ENCODE measurements at regions not wholly inside any gene's neighbourhood (a gene's known extent, or its start where the extent isn't known, plus 50 kb on each side); places are given as distances from the start of the nearest gene placed in this dataset.

DNA sequence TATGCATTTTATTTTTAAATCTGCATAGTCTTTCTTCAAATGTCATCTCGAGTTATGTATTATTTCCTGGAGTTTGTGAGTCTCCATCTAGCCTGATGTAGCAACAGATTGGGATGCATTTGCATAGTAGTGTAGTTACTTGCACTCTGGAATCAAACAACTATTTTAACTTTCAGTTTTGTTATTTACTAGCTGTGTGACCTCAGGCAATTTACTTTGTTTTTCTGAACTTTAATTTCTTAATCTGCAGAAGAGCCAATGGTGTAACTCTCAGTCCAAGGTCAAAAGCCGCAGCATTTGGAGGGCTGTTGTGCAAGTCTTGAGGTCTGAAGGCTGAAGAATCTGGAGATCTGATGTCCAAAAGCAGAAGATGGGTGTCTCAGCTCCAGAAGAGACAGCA lies 175.8 kb upstream of the SORCS1 start:
- no peak for DNase-seq (ENCODE audit: low read depth, low spot score)
- in situ Hi-C loops (cut with HindIII; ENCODE audit: low pct_unique_long_range_greater_than_20kb, low sequenced_read_pairs): no loop called here

DNA sequence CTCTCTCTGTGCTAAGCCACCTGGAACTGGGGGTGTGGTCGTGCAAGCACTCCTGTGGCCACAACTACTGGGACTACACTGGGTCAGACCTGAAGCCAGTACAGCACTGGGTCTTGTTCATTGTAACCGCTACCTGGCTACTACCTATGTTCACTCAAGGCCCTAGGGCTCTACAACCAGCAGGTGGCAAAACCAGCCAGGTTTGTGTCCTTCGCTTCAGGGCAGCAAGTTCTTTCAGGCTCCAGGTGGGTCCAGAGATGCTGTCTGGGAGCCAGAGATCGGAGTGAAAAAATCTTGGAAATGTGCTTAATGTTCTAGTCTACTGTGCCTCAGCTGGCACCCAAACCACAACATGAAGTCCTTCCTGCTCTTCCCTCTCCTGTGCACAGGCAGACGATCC lies 171.6 kb upstream of the SORCS1 start:
- in situ Hi-C loops (cut with HindIII; ENCODE audit: low pct_unique_long_range_greater_than_20kb, low sequenced_read_pairs): no loop called here
- DNase-seq (ENCODE audit: low read depth, low spot score): no peak

DNA sequence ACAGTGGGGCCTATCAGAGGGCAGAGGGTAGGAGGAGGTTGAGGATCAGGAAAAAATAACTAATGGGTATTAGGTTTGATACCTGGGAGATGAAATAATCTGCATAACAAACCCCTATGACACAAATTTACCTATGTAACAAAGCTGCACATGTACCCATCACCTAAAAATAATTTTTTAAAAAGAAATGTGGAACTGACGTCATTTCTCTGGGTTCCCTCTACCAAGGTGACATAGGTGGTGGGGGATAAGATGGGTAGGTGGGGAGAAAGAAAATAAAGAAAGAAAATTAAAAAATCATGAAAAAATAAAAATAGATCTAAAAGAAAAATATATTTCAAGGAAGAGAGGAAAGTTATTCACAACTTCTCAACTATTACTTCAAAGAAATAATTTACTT lies 153.1 kb upstream of the SORCS1 start:
- in situ Hi-C loops (cut with HindIII; ENCODE audit: low pct_unique_long_range_greater_than_20kb, low sequenced_read_pairs): no loop called here
- no peak for DNase-seq (ENCODE audit: low read depth, low spot score)

DNA sequence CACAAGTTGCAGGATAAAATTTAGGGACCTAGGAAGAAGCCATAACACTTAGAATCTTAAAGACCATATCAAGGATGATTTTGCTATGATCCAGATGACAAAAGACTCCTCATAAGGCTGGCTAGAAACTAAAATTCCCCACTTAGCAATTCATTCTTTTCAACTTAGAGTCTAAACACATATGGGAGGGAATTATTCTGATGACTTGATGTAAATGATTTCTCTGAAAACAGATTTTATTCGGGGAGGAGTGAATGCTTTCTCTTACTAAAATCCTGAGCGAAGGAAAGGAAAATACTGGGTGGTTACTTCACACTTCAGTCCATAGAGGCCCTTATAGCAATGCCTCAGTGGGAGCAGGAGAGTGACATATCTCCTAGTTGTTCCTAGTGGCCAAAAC lies 138.7 kb upstream of the SORCS1 start:
- in situ Hi-C loops (cut with HindIII; ENCODE audit: low pct_unique_long_range_greater_than_20kb, low sequenced_read_pairs): no loop called here
- no peak for DNase-seq (ENCODE audit: low read depth, low spot score)

DNA sequence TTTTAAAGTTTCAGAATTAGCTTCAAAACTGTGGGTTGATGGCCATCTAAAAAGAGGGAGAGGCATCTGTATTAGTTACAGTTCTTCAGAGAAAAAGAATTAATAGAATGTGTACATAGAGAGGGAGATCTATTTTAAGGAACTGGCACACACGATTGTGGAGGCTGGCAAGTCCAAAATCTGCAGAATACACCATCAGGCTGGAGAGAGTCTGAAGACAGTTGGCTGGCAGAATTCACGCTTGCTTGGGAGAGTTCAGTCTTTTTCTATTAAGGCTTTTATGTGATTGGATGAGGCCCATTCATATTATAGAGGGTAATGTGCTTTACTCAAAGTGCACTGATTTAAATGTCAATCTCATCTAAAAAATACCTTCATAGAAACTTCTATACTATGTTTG lies 135.1 kb upstream of the SORCS1 start:
- in situ Hi-C loops (cut with HindIII; ENCODE audit: low pct_unique_long_range_greater_than_20kb, low sequenced_read_pairs): no loop called here
- no peak for DNase-seq (ENCODE audit: low read depth, low spot score)

DNA sequence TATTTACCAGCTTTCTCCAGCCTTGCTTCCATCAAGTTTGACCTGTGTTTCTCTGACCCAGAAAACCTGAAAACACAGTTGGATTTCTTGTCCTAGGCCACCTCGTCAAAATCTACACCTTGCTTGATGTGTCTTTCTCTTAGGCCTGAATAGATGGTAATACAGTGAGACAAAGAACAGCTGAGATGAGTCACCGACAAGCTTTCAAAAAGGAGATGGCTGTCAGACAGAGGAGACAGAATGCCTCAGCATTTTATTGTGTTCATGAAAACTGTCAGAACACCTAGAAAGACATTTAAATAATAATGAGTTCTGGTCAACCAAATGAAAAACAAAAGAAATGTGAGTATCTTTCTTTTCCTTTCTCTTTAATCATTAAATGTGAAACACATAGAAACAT lies 119.7 kb upstream of the SORCS1 start:
- no peak for DNase-seq (ENCODE audit: low read depth, low spot score)
- in situ Hi-C loops (cut with HindIII; ENCODE audit: low pct_unique_long_range_greater_than_20kb, low sequenced_read_pairs): no loop called here

DNA sequence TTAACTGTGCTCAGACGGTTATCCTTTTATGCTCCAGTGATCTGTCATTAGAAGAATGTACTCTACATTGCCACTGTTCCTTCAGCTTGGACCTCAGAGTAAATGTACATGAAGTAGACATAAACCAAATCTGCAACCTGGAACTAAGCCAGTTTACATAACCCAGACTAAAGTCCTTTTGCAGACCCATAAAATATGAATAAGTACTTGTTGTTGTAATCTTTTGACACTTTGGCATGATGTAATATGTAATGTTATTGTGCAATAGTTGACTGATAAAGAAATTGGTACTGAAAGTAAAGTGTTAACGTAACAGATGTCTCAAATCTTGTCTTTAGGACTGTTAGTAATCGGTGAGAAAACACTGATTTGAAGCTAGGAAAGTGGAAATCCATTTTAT lies 115.8 kb upstream of the SORCS1 start:
- in situ Hi-C loops (cut with HindIII; ENCODE audit: low pct_unique_long_range_greater_than_20kb, low sequenced_read_pairs): no loop called here
- no peak for DNase-seq (ENCODE audit: low read depth, low spot score)

DNA sequence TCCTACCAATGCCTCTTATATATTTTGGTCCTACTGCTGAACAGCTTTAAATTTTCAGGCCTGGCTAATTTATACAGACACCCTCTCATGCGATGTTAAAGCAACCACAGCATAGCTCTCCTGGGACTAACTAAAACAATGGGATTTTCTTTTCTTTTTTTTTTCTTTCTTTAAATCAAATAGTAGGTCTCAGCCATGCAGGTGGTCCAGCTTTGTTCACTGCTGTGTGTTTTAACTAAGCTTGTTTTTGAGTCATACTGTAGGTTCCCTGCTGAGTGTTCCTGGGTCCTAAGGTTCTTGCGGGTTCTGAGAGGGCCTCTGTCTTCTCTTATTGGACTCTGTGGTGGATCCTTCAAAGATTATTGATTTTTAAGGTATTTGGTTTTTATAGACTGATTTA lies 113.1 kb upstream of the SORCS1 start:
- in situ Hi-C loops (cut with HindIII; ENCODE audit: low pct_unique_long_range_greater_than_20kb, low sequenced_read_pairs): no loop called here
- no peak for DNase-seq (ENCODE audit: low read depth, low spot score)

DNA sequence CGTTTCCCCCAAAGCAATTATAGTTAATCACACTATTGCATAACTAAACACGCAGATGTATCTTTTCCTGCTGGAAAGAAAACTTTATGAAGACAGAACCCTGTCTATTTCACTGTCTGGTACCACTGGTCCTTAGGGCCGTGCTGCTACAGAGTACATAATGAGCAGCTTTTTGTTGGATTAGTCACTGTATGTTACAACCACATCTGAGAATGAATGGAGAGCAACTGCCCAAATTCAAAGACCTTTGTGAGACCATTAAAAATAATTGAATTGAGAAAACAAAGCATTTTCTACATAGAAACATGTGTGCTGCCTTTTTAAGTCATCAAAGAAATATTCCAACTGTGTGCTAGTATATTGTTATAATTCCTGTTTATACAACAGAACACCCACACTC lies 111.3 kb upstream of the SORCS1 start:
- in situ Hi-C loops (cut with HindIII; ENCODE audit: low pct_unique_long_range_greater_than_20kb, low sequenced_read_pairs): no loop called here
- no peak for DNase-seq (ENCODE audit: low read depth, low spot score)

DNA sequence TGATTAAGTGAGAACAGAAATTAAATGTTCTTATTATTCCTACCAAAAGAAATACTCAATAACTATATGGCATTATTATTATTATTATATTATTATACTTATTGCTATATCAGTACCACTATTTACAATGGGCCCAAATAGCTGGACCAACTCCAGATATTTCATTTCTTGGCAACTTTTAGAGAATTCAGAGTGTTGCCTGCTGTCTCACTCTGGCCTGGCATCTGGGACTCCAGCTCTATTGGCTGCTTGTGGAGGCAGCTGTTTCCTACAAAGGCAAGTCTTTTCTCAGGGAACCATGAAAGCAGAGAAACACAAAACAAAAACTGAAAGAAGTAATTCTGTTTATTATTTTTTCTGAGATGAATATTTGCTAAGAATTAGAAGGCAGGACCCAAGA lies 105.1 kb upstream of the SORCS1 start:
- in situ Hi-C loops (cut with HindIII; ENCODE audit: low pct_unique_long_range_greater_than_20kb, low sequenced_read_pairs): no loop called here
- no peak for DNase-seq (ENCODE audit: low read depth, low spot score)

DNA sequence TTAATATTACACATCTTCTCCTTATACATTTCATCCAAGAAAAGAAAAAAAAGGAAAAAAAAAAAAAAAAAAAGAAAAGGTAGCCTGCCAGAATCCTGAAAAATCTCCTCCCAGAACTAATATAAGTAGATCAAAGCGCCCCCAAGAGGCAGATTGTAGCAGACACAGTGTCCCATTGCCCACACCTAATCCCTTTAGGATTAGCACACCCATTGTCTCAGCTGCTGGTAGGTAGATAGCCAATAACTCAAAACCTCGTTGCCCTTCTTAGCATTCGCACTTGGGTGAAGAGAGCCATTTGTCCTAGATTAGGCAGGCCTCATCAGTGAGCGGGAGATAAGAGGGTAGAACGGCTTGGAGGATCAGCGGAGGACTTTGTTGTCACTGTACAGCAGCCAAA lies 100.2 kb upstream of the SORCS1 start:
- in situ Hi-C loops (cut with HindIII; ENCODE audit: low pct_unique_long_range_greater_than_20kb, low sequenced_read_pairs): no loop called here
- peak; percentile 62 for DNase-seq (ENCODE audit: low read depth, low spot score)

DNA sequence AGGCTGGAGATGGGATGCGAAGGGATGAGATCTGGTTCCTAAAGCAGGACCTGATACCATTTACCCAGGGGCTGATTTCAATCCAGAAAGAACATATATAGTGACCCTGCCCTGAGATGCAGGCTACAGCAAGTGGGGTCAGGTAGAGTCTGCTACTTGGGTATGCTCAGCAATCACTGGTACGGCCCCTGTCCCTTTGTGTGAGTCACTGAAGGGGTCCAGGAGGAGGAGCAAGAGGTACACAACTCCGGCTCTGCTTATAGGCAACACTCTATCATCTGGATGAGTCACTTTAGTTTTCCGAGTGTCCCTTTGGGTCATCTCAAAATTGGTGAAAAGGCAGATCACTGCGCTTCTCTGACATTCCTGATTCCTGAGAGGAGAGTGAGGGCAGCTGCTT lies 79.6 kb upstream of the SORCS1 start:
- in situ Hi-C loops (cut with HindIII; ENCODE audit: low pct_unique_long_range_greater_than_20kb, low sequenced_read_pairs): no loop called here
- DNase-seq (ENCODE audit: low read depth, low spot score): no peak

DNA sequence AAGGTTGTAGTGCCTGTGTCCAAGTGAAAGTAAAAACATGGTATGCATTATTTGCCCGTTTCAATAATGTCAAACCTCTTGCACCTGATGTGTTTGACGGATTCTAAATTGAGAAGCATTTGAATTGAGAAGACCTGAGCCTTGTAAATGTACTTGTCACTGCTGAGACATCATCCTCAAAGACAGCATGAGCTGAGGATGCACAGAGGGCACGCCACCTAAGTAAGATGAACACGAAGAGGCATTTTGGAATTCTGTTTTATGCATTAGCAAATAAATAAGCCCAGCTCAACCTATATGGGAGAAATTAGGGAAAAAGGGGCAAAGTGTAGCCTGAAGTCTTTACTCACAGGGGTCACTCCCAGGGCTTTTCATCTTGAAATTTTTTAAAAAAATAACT lies 73.8 kb upstream of the SORCS1 start:
- in situ Hi-C loops (cut with HindIII; ENCODE audit: low pct_unique_long_range_greater_than_20kb, low sequenced_read_pairs): no loop called here
- no peak for DNase-seq (ENCODE audit: low read depth, low spot score)

DNA sequence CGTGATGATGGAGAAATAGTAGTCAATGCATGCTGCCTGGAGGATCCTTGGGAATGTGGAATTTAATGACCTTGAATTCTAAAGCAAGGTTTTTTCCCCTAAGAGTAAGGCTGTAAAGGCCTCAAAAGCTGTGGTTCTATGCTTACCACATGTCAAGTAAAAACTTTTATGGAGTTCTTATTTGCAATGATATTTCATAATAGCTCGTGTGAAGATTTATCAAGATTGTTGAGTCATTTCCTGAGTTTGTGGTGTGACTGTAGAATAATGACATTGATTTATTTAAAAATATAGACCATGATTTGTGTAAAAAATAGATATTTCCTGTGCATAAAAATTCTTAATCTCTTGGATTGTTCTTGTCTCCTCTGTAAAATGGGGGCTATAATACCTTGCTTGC lies 67.5 kb upstream of the SORCS1 start:
- in situ Hi-C loops (cut with HindIII; ENCODE audit: low pct_unique_long_range_greater_than_20kb, low sequenced_read_pairs): no loop called here
- DNase-seq (ENCODE audit: low read depth, low spot score): no peak

DNA sequence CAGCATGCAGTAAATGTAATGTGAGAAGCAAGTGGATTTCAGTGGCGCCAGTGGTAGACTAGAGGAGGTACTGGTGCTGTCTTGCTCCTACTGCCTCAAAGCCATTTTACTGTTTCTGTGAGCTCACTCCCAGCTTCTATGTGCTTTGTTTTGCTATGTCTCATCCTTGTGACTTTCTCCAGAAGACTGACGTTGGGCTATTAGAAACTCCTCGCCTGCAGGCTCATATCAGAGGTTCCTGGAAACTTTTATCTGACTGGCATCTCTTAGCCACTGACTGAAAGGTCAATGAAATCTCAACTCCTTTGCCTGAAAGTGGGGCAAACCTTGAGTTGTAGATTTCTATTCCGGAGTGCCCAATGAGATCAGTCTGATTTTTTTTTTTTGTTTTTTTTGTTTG lies 66.4 kb upstream of the SORCS1 start:
- in situ Hi-C loops (cut with HindIII; ENCODE audit: low pct_unique_long_range_greater_than_20kb, low sequenced_read_pairs): no loop called here
- peak; percentile 74 for DNase-seq (ENCODE audit: low read depth, low spot score)

DNA sequence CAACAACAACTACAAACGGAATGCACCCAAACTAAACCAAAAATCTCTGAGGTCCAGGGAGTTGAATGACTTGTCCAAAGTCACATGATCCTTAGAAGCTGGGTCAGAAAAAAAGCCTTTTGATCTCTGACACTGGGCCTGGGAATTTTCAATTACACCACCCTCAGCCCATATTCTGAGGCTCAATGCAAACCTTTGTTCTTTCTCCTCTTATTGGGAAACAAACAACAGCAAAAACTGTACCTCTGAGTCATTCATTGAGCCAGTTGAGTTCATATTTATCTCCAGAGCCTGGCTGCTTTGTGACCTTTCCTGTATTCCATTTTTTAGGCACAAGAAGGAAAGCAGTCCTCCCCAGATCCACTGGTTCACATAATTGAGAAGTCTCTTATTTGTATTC lies 51.2 kb upstream of the SORCS1 start:
- peak; percentile 93 for DNase-seq (ENCODE audit: low read depth, low spot score)
- in situ Hi-C loops (cut with HindIII; ENCODE audit: low pct_unique_long_range_greater_than_20kb, low sequenced_read_pairs): no loop called here

Small RNA genes in the stretch of these regions (small RNA-seq; reads per million reads assigned to genes)
- gene AL390123.1: 0 reads per million in 2 experiments
- 0 to 0.19 reads per million in 2 experiments for gene RNA5SP326
- gene RNU5B-6P: 0.06 to 1.5 reads per million in 2 experiments
- 0 reads per million in 2 experiments for gene RNU6-839P
